ENCODE measurements at regions not wholly inside any gene's neighbourhood (a gene's known extent, or its start where the extent isn't known, plus 50 kb on each side); places are given as distances from the start of the nearest gene placed in this dataset.

GRCh38 chr4:158007566-158007965, 165.3 kb downstream of the GASK1B start:
- no peak for DNase-seq (ENCODE audit: low read depth in 1 of 2, low spot score in 1 of 2)
- H3K27ac ChIP-seq (replicated peaks), result peak overlapping the region; percentile 76
- no peaks in the 10 kb centered on the region for H3K27me3 ChIP-seq (ENCODE audit: insufficient read depth, poor library complexity, severe bottlenecking)
- H3K4me3 ChIP-seq (replicated peaks; ENCODE audit: insufficient read depth, low read length), result no peak overlapping the region
- TF ChIP-seq POLR2AphosphoS5 (IDR thresholded peaks at IDR 0.05; ENCODE audit: low read depth), result no peak
- no peak for TF ChIP-seq SPI1 (IDR thresholded peaks at IDR 0.05; ENCODE audit: borderline replicate concordance, low read depth)
- no peak for TF ChIP-seq GABPA (IDR thresholded peaks at IDR 0.05; ENCODE audit: low read depth)
- TF ChIP-seq, protein P1, sequence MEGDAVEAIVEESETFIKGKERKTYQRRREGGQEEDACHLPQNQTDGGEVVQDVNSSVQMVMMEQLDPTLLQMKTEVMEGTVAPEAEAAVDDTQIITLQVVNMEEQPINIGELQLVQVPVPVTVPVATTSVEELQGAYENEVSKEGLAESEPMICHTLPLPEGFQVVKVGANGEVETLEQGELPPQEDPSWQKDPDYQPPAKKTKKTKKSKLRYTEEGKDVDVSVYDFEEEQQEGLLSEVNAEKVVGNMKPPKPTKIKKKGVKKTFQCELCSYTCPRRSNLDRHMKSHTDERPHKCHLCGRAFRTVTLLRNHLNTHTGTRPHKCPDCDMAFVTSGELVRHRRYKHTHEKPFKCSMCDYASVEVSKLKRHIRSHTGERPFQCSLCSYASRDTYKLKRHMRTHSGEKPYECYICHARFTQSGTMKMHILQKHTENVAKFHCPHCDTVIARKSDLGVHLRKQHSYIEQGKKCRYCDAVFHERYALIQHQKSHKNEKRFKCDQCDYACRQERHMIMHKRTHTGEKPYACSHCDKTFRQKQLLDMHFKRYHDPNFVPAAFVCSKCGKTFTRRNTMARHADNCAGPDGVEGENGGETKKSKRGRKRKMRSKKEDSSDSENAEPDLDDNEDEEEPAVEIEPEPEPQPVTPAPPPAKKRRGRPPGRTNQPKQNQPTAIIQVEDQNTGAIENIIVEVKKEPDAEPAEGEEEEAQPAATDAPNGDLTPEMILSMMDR (IDR thresholded peaks at IDR 0.05; ENCODE audit: insufficient read depth, low read length), result no peak
- TF ChIP-seq, protein P2, sequence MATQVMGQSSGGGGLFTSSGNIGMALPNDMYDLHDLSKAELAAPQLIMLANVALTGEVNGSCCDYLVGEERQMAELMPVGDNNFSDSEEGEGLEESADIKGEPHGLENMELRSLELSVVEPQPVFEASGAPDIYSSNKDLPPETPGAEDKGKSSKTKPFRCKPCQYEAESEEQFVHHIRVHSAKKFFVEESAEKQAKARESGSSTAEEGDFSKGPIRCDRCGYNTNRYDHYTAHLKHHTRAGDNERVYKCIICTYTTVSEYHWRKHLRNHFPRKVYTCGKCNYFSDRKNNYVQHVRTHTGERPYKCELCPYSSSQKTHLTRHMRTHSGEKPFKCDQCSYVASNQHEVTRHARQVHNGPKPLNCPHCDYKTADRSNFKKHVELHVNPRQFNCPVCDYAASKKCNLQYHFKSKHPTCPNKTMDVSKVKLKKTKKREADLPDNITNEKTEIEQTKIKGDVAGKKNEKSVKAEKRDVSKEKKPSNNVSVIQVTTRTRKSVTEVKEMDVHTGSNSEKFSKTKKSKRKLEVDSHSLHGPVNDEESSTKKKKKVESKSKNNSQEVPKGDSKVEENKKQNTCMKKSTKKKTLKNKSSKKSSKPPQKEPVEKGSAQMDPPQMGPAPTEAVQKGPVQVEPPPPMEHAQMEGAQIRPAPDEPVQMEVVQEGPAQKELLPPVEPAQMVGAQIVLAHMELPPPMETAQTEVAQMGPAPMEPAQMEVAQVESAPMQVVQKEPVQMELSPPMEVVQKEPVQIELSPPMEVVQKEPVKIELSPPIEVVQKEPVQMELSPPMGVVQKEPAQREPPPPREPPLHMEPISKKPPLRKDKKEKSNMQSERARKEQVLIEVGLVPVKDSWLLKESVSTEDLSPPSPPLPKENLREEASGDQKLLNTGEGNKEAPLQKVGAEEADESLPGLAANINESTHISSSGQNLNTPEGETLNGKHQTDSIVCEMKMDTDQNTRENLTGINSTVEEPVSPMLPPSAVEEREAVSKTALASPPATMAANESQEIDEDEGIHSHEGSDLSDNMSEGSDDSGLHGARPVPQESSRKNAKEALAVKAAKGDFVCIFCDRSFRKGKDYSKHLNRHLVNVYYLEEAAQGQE (IDR thresholded peaks at IDR 0.05; ENCODE audit: insufficient replicate concordance, low read depth), result no peak

GRCh38 chr4:158006990-158007389, 165.8 kb downstream of the GASK1B start:
- peak; percentile 76 to 85 for DNase-seq (ENCODE audit: low read depth in 1 of 2, low spot score in 1 of 2)
- Histone ChIP-seq H3K27ac (replicated peaks) (peak overlapping the region; percentile 76), H3K27me3 (ENCODE audit: insufficient read depth, poor library complexity, severe bottlenecking) (no peaks in the 10 kb centered on the region), H3K4me3 (replicated peaks; ENCODE audit: insufficient read depth, low read length) (no peak overlapping the region)
- TF ChIP-seq POLR2AphosphoS5 (IDR thresholded peaks at IDR 0.05; ENCODE audit: low read depth) (peak; percentile 73; the same call in 1 of the 2 replicates), SPI1 (IDR thresholded peaks at IDR 0.05; ENCODE audit: borderline replicate concordance, low read depth) (peak; percentile 88), GABPA (IDR thresholded peaks at IDR 0.05; ENCODE audit: low read depth) (no peak)
- TF ChIP-seq, protein P1 (IDR thresholded peaks at IDR 0.05; ENCODE audit: insufficient read depth, low read length), result no peak
- TF ChIP-seq, protein P2 (IDR thresholded peaks at IDR 0.05; ENCODE audit: insufficient replicate concordance, low read depth), result no peak

DNA sequence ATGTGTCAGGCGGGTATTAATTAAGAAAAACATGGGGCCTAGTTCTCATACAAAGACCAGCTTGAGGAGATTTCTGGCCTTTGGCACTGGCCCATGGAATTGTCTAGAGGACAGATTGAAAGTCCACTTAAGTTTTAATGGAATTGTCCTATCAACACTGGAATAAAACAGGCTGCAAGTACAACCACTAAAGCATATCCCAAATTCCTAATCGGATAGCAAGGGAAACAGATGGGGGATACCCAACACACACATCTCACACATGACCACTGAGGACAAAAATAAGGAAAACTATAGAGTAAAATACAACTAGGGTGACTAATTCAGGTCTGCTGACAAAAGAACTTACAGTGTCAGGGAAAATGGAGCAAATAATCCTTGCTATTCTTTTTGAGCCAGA, 167.8 kb downstream of the GASK1B start:
- Histone ChIP-seq H3K4me3 (replicated peaks; ENCODE audit: insufficient read depth, low read length) (no peak overlapping the region), H3K27ac (replicated peaks) (no peak overlapping the region), H3K27me3 (ENCODE audit: insufficient read depth, poor library complexity, severe bottlenecking) (no peaks in the 10 kb centered on the region)
- DNase-seq (ENCODE audit: low read depth in 1 of 2, low spot score in 1 of 2), result no peak
- TF ChIP-seq POLR2AphosphoS5 (IDR thresholded peaks at IDR 0.05; ENCODE audit: low read depth) (no peak), SPI1 (IDR thresholded peaks at IDR 0.05; ENCODE audit: borderline replicate concordance, low read depth) (no peak), GABPA (IDR thresholded peaks at IDR 0.05; ENCODE audit: low read depth) (no peak)
- TF ChIP-seq, protein P1 (IDR thresholded peaks at IDR 0.05; ENCODE audit: insufficient read depth, low read length), result no peak
- TF ChIP-seq, protein P2 (IDR thresholded peaks at IDR 0.05; ENCODE audit: insufficient replicate concordance, low read depth), result no peak

All from HL-60 (cell line).